GM12878 (cell line): ENCODE measurements at regions not wholly inside any gene's neighbourhood (a gene's known extent, or its start where the extent isn't known, plus 50 kb on each side); places are given as distances from the start of the nearest gene placed in this dataset.

Source experiments
- CBX3 ChIP-seq: fragments of 200-600 bp; sonication (generic); IDR thresholded peaks from 2 replicates; pipeline ENCODE4 v1.6.1; 2016; ENCODE audit warnings: low read depth, borderline replicate concordance
- CEBPB ChIP-seq, 2 experiments: fragments of 150-350 bp in 1 of 2; IDR thresholded peaks; 2 replicates each; pipeline ENCODE4 v1.6.1; 2012 to 2014; ENCODE audit warnings: low read depth in 2 of 2, low read length in 2 of 2, borderline replicate concordance in 1 of 2, inconsistent platforms in 1 of 2
- CREM ChIP-seq: IDR thresholded peaks from 2 replicates; pipeline ENCODE4 v1.6.1; 2014; ENCODE audit warnings: antibody characterized with exemption, low read depth
- EZH2 ChIP-seq: IDR thresholded peaks from 2 replicates; pipeline ENCODE4 v1.6.1; 2012; ENCODE audit warnings: low read depth, mild to moderate bottlenecking, control low read depth, inconsistent platforms, low read length, borderline replicate concordance; ENCODE audit not compliant: control insufficient read depth
- POLR2A ChIP-seq: IDR thresholded peaks from 2 replicates; pipeline ENCODE4 v1.6.1; 2011; ENCODE audit warnings: low read depth, mild to moderate bottlenecking, low read length
- RCOR1 ChIP-seq: conservative IDR thresholded peaks from 2 replicates; pipeline ENCODE4 v1.6.1; 2012; ENCODE audit warnings: low read depth, low read length, improper control_type of control experiment
- ZZZ3 ChIP-seq: IDR thresholded peaks from 2 replicates; pipeline ENCODE4 v1.6.1; 2011; ENCODE audit warnings: low read depth; ENCODE audit not compliant: control insufficient read depth, insufficient read length
- TF ChIP-seq, protein P1 (sequence below), 3 experiments: IDR thresholded peaks in 2 of 3; conservative IDR thresholded peaks in 1 of 3; 2 replicates each; pipeline ENCODE4 v1.5.1; 2011; ENCODE audit warnings: low read depth in 3 of 3, low read length in 3 of 3, mild to moderate bottlenecking in 3 of 3, control low read depth in 2 of 3, moderate library complexity in 2 of 3, inconsistent platforms in 1 of 3, mixed read lengths in 1 of 3; ENCODE audit not compliant: control insufficient read depth in 2 of 3, insufficient read depth in 1 of 3; ENCODE audit errors: extremely low read depth in 1 of 3
- TF ChIP-seq, protein P2 (sequence below): IDR thresholded peaks from 2 replicates; pipeline ENCODE4 v1.6.1; 2012; ENCODE audit warnings: mild to moderate bottlenecking, low read depth, low read length
- TF ChIP-seq, protein P3 (sequence below): IDR thresholded peaks from 2 replicates; pipeline ENCODE4 v1.6.1; 2012; ENCODE audit warnings: low read depth, low read length, improper control_type of control experiment
- TF ChIP-seq, protein P4 (sequence below): fragments of 450-650 bp; IDR thresholded peaks from 2 replicates; pipeline ENCODE4 v1.6.1; 2016; ENCODE audit warnings: mild to moderate bottlenecking, moderate library complexity, borderline replicate concordance
- TF ChIP-seq, protein P5 (sequence below): IDR thresholded peaks from 2 replicates; pipeline ENCODE4 v1.6.1; 2011; ENCODE audit warnings: mild to moderate bottlenecking, low read depth, low read length, moderate library complexity; ENCODE audit not compliant: insufficient replicate concordance
- TF ChIP-seq, protein P6 (sequence below): fragments of 450-650 bp; IDR thresholded peaks from 2 replicates; pipeline ENCODE4 v1.6.1; 2017; ENCODE audit warnings: antibody characterized with exemption, mild to moderate bottlenecking, moderate library complexity

DNA sequence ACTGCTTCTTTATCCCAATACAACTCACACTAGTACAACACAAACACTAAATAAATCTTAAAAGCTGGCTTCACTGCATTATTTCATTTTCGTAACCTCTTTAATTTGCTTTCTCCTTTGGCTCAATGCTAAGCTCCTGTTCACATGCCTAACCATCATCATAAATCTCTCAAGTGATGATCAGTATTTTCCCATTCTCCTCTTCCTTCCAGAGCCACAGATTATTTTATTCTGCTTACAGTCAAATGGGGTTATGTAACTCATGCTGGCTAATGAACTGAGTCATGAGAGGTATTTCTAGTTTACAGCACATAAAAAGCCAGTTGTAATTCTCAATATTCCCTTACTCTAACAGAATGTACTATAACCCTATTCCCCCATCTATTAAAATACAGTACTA is 350.4 kb upstream of the ZC3H15 start:
- TF ChIP-seq ZZZ3 (no peak), CBX3 (no peak), CREM (no peak), RCOR1 (no peak), CEBPB (IDR thresholded peaks at IDR 0.05; ENCODE audit: borderline replicate concordance in 1 of 2, low read depth in 2 of 2, low read length in 2 of 2) (no peak), EZH2 (no peak), POLR2A (no peak)
- TF ChIP-seq, protein P1, sequence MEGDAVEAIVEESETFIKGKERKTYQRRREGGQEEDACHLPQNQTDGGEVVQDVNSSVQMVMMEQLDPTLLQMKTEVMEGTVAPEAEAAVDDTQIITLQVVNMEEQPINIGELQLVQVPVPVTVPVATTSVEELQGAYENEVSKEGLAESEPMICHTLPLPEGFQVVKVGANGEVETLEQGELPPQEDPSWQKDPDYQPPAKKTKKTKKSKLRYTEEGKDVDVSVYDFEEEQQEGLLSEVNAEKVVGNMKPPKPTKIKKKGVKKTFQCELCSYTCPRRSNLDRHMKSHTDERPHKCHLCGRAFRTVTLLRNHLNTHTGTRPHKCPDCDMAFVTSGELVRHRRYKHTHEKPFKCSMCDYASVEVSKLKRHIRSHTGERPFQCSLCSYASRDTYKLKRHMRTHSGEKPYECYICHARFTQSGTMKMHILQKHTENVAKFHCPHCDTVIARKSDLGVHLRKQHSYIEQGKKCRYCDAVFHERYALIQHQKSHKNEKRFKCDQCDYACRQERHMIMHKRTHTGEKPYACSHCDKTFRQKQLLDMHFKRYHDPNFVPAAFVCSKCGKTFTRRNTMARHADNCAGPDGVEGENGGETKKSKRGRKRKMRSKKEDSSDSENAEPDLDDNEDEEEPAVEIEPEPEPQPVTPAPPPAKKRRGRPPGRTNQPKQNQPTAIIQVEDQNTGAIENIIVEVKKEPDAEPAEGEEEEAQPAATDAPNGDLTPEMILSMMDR (IDR thresholded peaks at IDR 0.05 in 2 of 3, conservative IDR thresholded peaks at IDR 0.05 in 1 of 3; ENCODE audit: control insufficient read depth in 2 of 3, extremely low read depth in 1 of 3, insufficient read depth in 1 of 3, low read depth in 3 of 3, low read length in 3 of 3) = no peak
- TF ChIP-seq, protein P2, sequence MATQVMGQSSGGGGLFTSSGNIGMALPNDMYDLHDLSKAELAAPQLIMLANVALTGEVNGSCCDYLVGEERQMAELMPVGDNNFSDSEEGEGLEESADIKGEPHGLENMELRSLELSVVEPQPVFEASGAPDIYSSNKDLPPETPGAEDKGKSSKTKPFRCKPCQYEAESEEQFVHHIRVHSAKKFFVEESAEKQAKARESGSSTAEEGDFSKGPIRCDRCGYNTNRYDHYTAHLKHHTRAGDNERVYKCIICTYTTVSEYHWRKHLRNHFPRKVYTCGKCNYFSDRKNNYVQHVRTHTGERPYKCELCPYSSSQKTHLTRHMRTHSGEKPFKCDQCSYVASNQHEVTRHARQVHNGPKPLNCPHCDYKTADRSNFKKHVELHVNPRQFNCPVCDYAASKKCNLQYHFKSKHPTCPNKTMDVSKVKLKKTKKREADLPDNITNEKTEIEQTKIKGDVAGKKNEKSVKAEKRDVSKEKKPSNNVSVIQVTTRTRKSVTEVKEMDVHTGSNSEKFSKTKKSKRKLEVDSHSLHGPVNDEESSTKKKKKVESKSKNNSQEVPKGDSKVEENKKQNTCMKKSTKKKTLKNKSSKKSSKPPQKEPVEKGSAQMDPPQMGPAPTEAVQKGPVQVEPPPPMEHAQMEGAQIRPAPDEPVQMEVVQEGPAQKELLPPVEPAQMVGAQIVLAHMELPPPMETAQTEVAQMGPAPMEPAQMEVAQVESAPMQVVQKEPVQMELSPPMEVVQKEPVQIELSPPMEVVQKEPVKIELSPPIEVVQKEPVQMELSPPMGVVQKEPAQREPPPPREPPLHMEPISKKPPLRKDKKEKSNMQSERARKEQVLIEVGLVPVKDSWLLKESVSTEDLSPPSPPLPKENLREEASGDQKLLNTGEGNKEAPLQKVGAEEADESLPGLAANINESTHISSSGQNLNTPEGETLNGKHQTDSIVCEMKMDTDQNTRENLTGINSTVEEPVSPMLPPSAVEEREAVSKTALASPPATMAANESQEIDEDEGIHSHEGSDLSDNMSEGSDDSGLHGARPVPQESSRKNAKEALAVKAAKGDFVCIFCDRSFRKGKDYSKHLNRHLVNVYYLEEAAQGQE = no peak
- TF ChIP-seq, protein P3, sequence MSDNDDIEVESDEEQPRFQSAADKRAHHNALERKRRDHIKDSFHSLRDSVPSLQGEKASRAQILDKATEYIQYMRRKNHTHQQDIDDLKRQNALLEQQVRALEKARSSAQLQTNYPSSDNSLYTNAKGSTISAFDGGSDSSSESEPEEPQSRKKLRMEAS = no peak
- TF ChIP-seq, protein P4, sequence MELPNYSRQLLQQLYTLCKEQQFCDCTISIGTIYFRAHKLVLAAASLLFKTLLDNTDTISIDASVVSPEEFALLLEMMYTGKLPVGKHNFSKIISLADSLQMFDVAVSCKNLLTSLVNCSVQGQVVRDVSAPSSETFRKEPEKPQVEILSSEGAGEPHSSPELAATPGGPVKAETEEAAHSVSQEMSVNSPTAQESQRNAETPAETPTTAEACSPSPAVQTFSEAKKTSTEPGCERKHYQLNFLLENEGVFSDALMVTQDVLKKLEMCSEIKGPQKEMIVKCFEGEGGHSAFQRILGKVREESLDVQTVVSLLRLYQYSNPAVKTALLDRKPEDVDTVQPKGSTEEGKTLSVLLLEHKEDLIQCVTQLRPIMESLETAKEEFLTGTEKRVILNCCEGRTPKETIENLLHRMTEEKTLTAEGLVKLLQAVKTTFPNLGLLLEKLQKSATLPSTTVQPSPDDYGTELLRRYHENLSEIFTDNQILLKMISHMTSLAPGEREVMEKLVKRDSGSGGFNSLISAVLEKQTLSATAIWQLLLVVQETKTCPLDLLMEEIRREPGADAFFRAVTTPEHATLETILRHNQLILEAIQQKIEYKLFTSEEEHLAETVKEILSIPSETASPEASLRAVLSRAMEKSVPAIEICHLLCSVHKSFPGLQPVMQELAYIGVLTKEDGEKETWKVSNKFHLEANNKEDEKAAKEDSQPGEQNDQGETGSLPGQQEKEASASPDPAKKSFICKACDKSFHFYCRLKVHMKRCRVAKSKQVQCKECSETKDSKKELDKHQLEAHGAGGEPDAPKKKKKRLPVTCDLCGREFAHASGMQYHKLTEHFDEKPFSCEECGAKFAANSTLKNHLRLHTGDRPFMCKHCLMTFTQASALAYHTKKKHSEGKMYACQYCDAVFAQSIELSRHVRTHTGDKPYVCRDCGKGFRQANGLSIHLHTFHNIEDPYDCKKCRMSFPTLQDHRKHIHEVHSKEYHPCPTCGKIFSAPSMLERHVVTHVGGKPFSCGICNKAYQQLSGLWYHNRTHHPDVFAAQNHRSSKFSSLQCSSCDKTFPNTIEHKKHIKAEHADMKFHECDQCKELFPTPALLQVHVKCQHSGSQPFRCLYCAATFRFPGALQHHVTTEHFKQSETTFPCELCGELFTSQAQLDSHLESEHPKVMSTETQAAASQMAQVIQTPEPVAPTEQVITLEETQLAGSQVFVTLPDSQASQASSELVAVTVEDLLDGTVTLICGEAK = no peak
- TF ChIP-seq, protein P5, sequence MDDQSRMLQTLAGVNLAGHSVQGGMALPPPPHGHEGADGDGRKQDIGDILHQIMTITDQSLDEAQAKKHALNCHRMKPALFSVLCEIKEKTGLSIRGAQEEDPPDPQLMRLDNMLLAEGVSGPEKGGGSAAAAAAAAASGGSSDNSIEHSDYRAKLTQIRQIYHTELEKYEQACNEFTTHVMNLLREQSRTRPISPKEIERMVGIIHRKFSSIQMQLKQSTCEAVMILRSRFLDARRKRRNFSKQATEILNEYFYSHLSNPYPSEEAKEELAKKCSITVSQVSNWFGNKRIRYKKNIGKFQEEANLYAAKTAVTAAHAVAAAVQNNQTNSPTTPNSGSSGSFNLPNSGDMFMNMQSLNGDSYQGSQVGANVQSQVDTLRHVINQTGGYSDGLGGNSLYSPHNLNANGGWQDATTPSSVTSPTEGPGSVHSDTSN = no peak
- TF ChIP-seq, protein P6, sequence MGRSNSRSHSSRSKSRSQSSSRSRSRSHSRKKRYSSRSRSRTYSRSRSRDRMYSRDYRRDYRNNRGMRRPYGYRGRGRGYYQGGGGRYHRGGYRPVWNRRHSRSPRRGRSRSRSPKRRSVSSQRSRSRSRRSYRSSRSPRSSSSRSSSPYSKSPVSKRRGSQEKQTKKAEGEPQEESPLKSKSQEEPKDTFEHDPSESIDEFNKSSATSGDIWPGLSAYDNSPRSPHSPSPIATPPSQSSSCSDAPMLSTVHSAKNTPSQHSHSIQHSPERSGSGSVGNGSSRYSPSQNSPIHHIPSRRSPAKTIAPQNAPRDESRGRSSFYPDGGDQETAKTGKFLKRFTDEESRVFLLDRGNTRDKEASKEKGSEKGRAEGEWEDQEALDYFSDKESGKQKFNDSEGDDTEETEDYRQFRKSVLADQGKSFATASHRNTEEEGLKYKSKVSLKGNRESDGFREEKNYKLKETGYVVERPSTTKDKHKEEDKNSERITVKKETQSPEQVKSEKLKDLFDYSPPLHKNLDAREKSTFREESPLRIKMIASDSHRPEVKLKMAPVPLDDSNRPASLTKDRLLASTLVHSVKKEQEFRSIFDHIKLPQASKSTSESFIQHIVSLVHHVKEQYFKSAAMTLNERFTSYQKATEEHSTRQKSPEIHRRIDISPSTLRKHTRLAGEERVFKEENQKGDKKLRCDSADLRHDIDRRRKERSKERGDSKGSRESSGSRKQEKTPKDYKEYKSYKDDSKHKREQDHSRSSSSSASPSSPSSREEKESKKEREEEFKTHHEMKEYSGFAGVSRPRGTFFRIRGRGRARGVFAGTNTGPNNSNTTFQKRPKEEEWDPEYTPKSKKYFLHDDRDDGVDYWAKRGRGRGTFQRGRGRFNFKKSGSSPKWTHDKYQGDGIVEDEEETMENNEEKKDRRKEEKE = no peak
